Esophagus squamous epithelium (tissue), 4 donors: ENCODE measurements at regions not wholly inside any gene's neighbourhood (a gene's known extent, or its start where the extent isn't known, plus 50 kb on each side); places are given as distances from the start of the nearest gene placed in this dataset.

Experiments
- CTCF ChIP-seq, 6 experiments: fragments of 450-650 bp in 4 of 6; fragments of 200-600 bp in 2 of 6; sonication (generic) in 2 of 6; IDR thresholded peaks; one replicate each; pipeline ENCODE4 v1.5.1; 2016 to 2019; ENCODE audit warnings: antibody characterized with exemption in 6 of 6, mild to moderate bottlenecking in 4 of 6, moderate library complexity in 4 of 6
- POLR2A ChIP-seq, 4 donors: fragments of 450-650 bp; IDR thresholded peaks; one replicate each; pipeline ENCODE4 v1.6.1; 2017; ENCODE audit warnings: antibody characterized with exemption in 4 of 4, mild to moderate bottlenecking in 4 of 4, moderate library complexity in 3 of 4

DNA sequence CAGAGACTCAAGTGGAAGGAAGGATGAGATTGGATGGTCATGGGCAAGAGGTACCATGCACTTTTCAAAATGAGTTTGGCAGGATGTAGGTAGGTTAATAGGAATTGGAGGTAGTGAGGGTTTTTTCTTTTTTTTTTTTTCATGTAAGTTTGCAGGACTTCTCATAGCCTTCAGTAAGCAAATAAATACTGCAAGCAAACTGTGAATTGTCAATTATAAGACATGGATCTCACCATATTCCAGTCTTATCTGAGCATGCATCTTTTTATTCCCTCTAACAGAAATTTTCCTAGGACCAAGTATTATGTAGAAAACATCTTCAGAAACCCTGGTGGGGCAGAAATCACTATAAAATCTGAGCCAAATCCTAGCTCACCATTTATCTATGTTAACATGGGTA is 584.6 kb upstream of the CDH5 start:
- no peak for TF ChIP-seq POLR2A (IDR thresholded peaks at IDR 0.05)
- no peak for TF ChIP-seq CTCF (IDR thresholded peaks at IDR 0.05)
